Putamen (tissue), 1 donor: ENCODE measurements at regions not wholly inside any gene's neighbourhood (a gene's known extent, or its start where the extent isn't known, plus 50 kb on each side); places are given as distances from the start of the nearest gene placed in this dataset.

Experiments used
- DNase-seq: peaks from one replicate; pipeline ENCODE4 v3.0.0-alpha.2; 2016; ENCODE audit warnings: low spot score

DNA sequence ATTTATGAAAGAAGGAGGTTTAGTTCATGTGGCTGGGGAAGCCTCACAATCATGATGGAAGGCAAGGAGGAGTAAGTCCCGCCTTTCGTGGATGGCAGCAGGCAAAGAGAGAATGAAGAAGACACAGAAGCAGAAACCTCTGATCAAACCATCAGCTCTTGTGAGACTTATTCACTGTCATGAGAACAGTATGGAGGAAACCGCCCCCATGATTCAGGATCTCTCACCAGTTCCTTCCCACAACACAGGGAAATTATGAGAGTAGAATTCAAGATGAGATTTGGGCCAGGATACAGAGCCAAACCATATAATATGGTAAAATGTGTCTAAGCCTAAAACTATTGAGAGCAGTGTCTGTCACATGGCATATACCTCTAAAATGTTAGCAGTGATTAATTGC, 503.8 kb upstream of the CCDC179 start:
- no peak for DNase-seq

DNA sequence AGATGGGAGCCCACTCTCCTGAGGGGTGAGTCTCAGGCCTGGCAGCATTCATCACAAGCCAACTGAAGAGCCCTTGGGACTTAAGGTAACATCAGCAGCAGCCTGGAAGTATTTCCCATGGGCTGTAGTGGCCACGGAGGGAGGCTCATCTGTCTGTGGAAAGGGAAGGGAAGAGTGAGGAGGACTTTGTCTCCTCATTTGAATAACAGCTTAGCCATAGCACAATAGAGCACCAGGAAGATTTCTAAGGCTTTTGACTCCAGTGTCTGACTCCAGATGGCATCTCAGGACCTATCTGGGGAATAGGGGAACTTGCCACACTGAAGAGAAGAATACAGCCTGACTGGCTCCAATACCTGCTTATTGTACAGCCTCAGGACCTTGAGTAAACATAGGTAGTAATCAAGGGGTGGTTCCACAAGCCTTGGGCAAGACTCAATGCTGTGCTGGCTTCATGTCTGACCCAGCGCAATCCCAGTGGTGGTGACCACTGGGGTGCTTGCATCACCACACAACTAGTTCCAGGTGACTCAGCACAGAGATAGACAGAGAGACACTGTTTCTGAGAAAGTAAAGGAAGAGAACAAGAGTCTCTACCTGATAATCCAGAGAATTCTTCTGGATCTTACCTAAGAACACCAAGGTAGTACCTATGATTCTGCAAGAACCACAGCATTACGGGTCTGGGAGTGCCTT, 510.5 kb upstream of the CCDC179 start:
- no peak for DNase-seq

DNA sequence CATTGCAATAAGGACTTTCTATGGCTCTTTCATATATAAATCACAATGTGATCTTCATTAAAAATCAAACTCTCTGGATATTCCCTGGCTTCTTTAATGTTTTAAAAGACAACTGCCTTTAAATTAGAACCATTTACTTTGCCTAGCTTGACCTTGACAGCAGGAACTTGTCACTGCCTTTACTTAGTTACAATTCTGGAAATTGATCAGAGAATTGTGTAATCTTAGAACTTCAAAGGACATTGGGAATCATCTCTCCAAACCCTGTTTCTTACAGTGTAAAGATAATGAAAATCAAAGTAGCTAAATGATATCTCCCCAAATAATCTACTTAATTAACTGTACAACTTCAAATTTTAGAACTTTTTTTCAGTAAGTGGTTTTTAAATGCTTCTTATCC, 517.6 kb upstream of the CCDC179 start:
- no peak for DNase-seq

DNA sequence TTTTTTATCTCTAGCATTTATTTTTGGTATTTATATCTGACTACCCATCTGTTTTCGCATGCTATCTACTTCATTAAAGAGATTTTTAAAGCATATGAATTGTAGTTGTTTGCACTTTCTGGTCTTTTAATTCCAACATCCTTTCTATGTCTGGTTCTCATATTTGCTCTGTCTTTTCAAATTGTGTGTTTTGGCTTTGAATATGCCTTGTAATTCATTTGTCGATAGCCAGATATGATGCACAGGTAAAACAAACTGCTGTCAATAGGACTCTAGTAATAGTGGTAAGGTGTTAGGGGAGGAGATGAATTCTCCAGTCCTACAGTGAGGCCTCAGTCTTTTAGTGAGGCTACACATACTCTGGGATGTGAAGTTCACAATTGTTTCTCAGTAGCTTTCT, 530.8 kb upstream of the CCDC179 start:
- no peak for DNase-seq

DNA sequence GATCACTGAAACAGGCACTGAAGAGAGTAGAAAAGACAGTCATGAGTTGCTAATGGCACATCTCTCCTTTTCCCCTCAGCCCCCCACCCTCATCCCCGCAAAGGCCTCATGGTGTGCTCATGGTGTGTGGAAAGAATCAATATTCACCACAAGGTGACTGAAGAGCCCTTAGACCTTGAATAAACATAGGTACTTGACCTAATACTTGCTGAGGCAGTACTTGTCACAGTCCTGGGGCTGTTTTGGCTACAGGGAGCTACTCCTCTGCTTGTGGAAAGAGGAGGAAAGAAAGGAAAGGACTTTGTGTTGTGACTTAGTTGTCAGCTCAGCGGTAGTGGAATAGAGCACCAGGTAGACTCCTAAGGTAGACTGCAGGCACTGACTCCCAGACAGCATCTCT, 537.8 kb upstream of the CCDC179 start:
- no peak for DNase-seq

DNA sequence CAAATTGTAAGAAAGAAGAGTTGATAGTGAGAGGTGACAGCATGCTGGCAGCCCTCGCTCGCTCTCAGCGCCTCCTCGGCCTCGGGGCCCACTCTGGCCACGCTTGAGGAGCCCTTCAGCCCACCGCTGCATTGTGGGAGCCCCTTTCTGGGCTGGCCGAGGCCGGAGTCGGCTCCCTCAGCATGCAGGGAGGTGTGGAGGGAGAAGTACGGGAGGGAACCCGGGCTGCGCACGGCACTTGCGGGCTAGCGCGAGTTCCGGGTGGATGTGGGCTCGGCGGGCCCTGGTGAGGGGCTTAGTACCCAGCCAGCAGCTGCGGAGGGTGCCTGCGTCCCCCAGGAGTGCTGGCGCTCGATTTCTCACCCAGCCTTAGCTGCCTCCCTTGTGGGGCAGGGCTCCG, 539.7 kb upstream of the CCDC179 start:
- no peak for DNase-seq

DNA sequence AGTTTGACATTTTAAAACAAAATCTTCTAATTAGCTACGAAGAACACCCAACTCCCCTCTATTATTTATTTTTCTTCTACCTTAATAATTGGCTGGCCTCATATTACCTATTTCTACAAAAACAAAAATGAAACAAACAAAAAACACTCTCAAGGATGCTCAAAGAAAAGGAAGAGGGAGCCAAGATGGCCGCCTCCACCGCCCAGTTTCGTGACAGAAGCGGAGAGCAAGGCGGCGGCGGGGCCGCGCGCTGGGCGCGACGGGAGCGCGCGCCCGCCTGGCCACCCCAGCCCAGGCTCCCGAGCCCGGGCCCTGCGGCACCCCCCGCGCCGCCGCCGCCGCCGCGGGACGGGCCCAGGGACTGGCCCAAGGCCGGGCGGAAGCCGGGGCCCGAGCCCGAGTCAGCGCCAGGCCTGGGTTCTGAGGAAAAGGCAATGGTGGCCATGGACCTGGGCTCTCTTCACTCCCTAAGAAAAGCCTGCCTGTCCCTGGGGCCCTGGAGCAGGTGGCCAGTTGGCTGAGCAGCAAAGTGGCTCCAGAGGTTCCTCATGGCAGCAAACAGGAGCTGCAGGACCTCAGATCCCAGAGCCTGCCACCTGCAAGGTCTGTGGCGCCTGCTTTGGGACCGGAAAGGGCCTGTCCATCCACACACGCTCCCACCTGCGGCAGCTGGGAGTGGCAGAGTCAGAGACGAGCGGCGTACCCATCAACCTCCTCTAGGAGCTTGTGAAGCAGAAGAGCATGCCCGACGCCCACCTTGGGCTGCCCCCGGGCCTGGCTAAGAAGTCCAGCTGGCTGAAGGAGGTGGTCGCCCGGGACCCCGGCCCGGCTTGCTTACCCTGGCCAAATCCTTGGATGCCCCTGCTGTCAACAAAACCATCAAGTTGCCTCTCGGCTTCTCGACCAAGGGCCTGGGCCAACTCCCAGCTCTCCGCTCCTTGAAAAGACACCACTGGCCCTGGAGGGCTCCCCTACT, 543.2 kb upstream of the CCDC179 start:
- no peak for DNase-seq

DNA sequence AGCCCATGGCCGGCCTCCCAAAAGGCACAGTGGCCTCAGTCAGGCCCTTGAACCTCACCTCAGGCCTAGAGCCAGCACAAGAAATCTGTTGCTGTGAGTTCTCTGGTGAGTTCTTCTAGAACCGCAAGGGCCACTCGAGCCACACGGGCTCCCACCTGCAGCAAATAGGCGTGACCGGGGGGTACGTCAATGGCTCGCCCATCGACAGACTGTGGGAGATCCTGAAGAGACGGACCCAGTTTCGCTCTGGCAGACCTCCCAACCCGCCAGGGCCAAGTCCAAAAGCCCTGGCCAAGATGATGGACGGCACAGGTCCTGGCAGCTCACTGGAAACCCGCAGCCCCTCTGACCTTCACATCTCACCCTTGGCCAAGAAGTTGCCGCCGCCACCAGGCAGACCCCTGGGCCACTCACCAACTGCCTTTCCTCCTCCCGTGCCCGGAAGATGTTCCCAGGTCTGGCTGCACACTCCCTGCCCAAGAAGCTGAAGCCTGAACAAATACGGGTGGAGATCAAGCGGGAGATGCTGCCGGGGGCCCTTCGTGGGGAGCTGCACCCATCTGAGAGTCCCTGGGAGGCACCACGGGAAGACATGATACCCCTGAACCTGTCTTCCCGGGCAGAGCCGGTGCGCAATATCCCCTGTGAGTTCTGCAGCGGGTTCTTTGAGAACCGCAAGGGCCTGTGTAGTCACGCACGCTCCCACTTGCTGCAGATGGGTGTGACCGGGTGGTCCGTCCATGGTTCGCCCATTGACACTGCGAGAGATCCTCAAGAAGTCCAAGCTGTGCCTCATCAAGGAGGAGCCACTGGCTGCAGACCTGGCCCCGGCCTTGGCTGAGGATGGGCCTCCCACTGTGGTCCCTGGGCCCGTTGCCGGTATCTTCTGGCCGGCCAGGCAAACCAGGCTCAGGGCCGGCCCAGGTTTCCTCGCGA, 544.2 kb upstream of the CCDC179 start:
- DNase-seq: no peak

DNA sequence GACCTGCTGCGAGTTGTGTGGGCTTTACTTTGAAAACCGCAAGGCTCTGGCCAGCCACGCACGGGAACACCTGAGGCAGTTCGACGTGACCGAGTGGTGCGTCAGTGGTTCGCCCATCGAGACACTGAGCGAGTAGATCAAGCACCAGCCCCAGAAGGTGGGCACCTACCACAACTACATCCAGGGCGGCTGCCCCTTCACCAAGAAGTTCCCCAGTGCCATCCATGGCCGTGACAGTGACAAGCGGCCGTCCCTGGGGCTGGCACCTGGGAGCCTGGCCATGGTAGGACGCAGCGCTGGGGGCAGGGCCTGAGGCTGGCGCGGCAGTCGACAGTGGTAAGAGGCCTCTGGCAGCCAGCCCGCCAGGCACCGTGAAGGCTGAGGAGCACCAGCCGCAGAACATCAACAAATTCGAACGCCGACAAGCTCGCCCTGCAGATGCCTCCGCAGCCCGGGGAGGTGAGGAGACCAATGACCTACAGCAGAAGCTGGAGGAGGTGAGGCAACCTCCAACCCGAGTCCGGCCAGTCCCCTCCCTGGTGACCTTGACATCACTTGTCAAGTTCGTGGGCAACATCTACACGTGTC, 545.2 kb upstream of the CCDC179 start:
- DNase-seq: no peak

DNA sequence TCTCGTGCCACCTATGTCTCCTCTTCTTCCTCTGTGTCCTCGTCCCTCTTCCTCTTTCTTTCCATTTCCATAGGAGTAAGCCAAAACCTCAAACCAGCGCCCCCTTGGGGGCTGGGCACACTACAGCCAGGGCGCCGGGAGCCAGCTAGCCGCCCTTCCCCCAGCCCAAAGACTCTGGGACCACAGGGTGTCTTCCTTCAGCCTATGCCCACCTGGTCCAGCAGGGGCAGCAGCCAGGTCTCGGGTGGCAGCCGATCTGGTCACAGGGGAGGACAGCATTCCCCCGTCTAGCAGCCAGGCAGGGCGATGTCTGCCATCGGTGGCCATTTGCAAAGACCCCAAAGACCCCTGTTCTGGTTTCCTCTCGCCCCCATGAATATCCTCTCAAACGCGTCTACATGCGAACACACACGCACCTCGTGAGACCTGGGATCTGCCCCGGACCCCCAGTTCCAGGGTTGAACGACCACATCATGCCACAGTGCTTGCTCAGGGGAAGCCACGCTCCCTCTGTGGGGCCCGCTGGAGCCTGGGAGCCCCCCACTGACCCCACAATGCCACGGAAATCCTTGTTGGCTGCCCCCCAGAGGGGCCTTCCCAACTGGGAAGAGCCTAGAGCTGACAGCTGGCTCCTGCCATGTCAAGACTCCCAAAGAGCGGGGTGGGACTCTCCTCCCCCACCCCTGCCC, 546.0 kb upstream of the CCDC179 start:
- no peak for DNase-seq

DNA sequence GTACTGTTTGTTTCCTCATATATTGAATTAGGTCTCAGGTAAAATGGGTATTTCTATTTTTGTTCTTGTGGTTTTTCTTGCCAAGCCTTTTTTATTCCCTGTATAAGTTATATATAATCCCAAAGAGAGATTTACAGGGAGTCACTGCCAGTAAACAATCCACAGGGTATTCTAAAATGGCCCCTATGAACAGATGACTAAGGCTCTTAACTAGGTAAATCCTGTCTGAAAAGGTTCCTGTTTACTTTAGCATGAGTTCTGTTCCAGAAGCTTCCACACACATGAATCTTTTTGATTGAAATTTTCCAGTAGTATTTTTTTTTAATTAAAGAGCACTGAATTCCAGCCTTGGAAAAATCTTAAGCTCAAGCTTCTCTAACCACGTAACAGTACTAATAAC, 552.8 kb upstream of the CCDC179 start:
- no peak for DNase-seq

DNA sequence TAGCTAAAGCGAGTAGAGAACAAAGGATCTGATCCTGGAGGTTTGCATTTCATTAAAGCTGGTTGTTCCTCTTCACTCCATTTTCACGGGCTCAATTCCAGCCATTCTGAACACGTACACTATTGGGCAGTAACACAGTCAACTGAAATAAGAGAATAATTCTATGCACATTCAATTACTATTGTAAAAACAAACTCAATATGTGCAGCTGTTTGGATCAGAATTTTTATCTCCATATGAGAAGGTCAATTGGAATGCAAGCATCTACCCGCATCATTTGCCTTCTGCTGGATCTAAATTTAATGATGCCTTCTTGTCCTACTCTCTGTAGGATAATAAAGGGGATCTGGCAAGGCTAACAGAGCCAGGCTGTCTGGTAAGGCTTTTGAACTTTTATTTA, 562.8 kb upstream of the CCDC179 start:
- DNase-seq: no peak

DNA sequence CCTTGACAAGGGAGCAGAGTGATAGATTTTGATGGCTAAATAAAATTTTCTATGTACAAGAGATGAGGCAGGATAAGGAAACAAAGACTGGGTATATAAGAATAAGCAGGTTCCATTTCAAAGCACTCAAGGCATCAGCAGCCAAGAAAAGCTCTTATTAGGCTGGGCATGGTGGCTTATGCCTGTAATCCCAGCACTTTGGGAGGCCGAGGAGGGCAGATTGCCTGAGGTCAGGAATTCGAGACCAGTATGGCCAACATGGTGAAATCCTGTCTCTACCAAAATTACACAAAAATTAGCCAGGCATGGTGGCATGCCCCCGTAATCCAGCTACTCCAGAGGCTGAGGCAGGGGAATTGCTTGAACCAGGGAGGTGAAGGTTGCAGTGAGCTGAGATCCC, 563.4 kb upstream of the CCDC179 start:
- no peak for DNase-seq

DNA sequence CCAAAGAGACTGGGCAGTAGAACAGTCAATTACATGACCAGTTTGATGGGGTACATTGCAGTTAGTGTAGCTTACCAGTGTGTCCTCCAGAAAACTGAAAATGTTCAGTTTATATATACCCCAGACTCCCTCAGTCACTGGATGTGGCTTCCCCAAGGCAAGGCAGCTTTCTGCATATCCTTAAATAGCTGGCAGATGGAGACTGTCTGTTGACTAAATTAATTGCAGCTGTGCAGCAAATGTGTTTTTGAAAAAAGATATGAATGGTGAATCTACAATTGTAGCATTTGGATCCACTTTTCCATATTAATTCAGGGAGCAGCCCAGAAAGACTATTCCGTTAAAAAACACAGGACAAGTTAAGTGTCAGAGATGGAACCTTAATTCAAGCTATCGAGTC, 565.1 kb upstream of the CCDC179 start:
- DNase-seq: no peak

DNA sequence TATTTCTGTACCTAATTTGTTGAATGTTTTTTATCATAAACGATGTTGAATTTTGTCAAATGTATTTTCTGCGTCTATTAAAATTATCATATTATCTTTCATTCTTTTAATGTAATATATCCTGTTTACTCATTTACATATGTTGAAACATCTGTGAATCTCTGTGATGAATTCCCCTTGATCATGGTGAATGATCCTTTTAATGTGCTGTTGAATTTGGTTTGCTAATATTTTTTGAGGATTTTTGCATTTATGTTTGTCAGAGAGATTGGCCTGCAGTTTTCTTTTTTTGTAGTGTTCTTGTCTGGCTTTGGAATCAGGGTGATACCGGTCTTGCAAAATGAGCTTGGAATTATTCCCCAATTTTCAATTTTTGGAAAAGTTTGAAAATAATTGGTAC, 569.3 kb upstream of the CCDC179 start:
- DNase-seq: no peak

DNA sequence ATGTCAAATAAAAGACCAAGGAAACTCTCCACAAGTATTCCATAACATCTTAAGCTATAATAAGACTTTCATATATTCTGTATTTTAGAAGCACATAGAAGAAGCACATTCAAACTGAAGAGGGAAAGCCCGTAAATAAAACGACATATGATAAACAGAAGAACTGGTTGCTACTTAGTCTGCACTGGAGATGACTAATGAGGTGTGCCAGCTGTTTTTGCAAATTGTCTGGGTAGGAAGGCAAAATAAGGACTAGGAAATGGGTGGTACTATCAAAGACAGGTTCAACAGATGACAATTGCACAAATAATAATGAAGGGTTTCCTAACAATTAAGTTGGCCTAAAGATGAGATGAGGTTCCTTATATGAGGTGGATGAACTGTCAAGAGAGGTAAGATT, 593.2 kb upstream of the CCDC179 start:
- DNase-seq: no peak

DNA sequence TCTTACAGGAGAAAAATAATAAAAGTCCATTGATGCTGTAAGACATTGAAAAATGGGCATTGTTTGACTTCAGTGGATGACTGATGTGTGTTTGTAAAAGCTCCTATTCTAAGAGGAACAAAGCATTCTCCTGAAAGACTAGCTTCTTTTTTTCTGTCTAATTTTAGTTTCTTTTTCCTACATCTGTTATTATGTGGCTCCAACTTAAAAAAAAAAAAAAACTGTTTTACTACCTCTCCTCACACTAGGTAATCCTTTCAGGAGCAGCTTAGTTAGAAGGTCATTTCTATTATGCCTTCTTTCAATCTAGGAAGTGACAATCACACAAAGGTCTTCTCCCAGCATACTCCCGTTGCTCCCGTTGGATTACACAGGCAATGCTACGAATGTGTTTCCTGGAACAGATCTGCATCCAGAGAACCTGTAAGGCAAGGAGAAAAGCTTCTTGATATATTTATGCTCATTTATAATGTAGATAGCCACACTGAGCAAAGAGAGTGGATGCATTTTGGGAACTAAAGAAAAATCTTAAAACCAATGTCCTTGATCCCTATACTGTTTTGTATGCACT, 595.1 kb upstream of the CCDC179 start:
- DNase-seq: no peak

DNA sequence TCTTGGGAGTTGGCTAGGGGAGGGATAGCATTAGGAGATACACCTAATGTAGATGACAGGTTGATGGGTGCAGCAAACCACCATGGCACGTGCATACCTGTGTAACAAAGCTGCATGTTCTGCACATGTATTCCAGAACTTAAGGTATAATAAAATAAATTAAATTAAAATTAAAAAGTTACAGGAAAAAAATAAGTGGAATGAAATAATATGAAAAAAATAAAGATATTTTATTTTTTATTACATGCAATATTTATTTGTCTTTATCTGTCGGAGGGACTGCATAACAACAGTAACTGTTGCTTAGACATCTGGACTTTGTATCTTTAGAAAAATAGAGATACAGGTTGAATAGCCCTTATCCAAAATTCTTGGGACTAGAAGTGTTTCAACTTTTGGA, 597.4 kb upstream of the CCDC179 start:
- DNase-seq: no peak

DNA sequence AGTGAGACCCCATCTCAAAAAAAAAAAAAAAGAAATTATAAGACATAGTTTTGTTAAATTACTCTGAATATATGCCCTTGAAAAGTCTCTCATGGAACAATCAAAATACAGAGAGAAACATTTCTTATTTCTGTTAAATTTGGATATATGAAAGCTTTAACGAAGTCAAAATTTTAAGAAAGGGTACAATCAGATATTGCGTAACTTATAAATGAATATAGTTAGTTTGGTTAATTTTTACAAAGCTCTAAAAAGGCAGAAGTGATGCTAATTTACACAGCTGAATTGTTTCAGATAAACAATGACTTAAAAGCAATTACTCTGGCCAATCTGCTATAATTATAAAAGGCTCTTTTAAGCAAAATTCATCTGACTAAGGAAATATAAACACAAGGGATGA, 611.6 kb upstream of the CCDC179 start:
- DNase-seq: no peak

DNA sequence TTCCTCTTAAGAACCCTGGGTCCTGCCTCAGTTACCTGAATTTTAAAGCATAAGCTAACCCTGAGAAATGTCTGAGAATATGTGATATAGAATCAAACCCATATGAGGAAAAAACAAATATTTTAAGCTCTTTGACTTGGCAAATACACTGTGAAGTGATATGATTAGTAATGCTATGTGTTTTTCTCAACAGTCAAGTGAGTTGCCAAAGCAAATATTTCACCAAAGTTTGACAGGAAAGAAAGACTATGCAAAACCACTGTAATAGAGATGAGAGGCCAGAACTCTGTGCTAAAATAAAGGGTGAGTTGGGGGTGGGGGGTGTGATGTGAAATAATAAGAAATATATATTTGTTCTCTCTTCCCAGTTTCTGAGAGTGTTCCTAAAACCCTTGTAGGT, 613.5 kb upstream of the CCDC179 start:
- no peak for DNase-seq

DNA sequence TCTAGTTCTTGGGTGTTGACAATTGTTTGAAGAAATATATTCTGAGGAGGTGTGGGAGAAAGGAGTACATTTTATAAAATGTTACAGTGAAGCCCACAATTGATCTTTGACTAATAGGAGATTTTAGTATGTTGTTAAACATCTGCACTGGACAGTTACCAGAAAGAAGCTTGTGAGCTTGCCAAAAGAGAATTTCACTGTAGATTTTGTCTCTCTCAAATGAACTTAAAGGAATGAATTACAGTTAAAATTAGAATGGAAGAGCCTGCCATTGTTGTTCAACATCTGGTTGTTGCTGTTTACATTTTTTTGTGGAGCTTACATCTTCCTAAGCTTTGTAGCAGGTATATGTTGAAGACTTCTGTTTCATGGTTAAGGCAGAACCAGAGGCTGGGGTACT, 620.5 kb upstream of the CCDC179 start:
- no peak for DNase-seq
